GM19238 (cell line): ENCODE measurements at regions not wholly inside any gene's neighbourhood (a gene's known extent, or its start where the extent isn't known, plus 50 kb on each side); places are given as distances from the start of the nearest gene placed in this dataset.

Experiments
- DNase-seq: peaks from one replicate; pipeline ENCODE4 v3.0.0; 2011; ENCODE audit warnings: low spot score; ENCODE audit not compliant: insufficient read length

- no peak for DNase-seq
These were observed 689.4 kb downstream of the ZEB2 start for GRCh38 chr2:143830476-143830875.

- DNase-seq = no peak
These were observed 691.0 kb downstream of the ZEB2 start for GRCh38 chr2:143828763-143829537.

GRCh38 chr2:143824791-143825190 is 695.1 kb downstream of the ZEB2 start:
- no peak for DNase-seq

- DNase-seq = no peak
These were observed 694.7 kb downstream of the ARHGAP15 start for GRCh38 chr2:143823876-143824275.

- DNase-seq = no peak
These were observed 694.1 kb downstream of the ARHGAP15 start for GRCh38 chr2:143823296-143823695.

GRCh38 chr2:143822736-143823135 is 693.5 kb downstream of the ARHGAP15 start:
- DNase-seq = no peak

GRCh38 chr2:143819764-143820163 is 690.5 kb downstream of the ARHGAP15 start:
- DNase-seq = no peak

GRCh38 chr2:143819190-143819735 is 690.0 kb downstream of the ARHGAP15 start:
- DNase-seq = no peak
